Common myeloid progenitor, CD34-positive (primary cell): ENCODE measurements at regions not wholly inside any gene's neighbourhood (a gene's known extent, or its start where the extent isn't known, plus 50 kb on each side); places are given as distances from the start of the nearest gene placed in this dataset.

Experiments used
- CTCF ChIA-PET: fragments of 350-600 bp; sonication (Branson Sonifier 250); formaldehyde crosslinking; loops from one replicate; lab custom pipeline; 2021; ENCODE audit warnings: antibody characterized with exemption; lab: Charles Lee
- POLR2A ChIA-PET: fragments of 350-600 bp; sonication (Branson Sonifier 250); formaldehyde crosslinking; loops from one replicate; lab custom pipeline; 2021; ENCODE audit warnings: antibody characterized with exemption; lab: Charles Lee
- DNase-seq, 3 donors: peaks; one replicate each; pipeline versions ENCODE4 v3.0.0 to v3.0.0-alpha.2; 2013
- H3K27ac ChIP-seq, 2 experiments: 1 replicate in 1 of 2; 2 replicates in 1 of 2; pipeline ENCODE4 v1.7.0; 2013; ENCODE audit warnings: inconsistent platforms in 2 of 2, low read length in 2 of 2, mild to moderate bottlenecking in 2 of 2, low read depth in 1 of 2, moderate library complexity in 1 of 2; ENCODE audit not compliant: severe bottlenecking in 2 of 2, insufficient read depth in 1 of 2, poor library complexity in 1 of 2
- H3K27me3 ChIP-seq, 5 experiments: replicated peaks in 2 of 5; 1 replicate in 3 of 5; 2 replicates in 2 of 5; pipeline versions ENCODE4 v1.6.1 to v1.7.0; 2013; ENCODE audit warnings: low read length in 4 of 5, mild to moderate bottlenecking in 2 of 5, moderate library complexity in 2 of 5, inconsistent platforms in 1 of 5; ENCODE audit not compliant: insufficient read depth in 5 of 5, control insufficient read depth in 4 of 5
- H3K36me3 ChIP-seq, 4 experiments: 1 replicate in 2 of 4; 2 replicates in 2 of 4; pipeline versions ENCODE4 v1.6.1 to v1.7.0; 2013; ENCODE audit warnings: low read length in 3 of 4, control low read depth in 1 of 4, mild to moderate bottlenecking in 1 of 4; ENCODE audit not compliant: control insufficient read depth in 4 of 4, insufficient read depth in 4 of 4
- H3K4me1 ChIP-seq, 4 experiments: 1 replicate in 3 of 4; 2 replicates in 1 of 4; pipeline versions ENCODE4 v1.6.1 to v1.7.1; 2013; ENCODE audit warnings: low read length in 3 of 4, mild to moderate bottlenecking in 3 of 4, control low read depth in 1 of 4, inconsistent platforms in 1 of 4, moderate library complexity in 1 of 4; ENCODE audit not compliant: control insufficient read depth in 4 of 4, insufficient read depth in 4 of 4; ENCODE audit errors: control extremely low read depth in 1 of 4
- H3K4me3 ChIP-seq, 7 experiments: 1 replicate in 4 of 7; 2 replicates in 3 of 7; pipeline versions ENCODE4 v1.5.1 to v1.7.0; 2013; ENCODE audit warnings: mild to moderate bottlenecking in 7 of 7, low read length in 6 of 7, moderate library complexity in 6 of 7, inconsistent platforms in 2 of 7, low read depth in 2 of 7, control low read depth in 1 of 7; ENCODE audit not compliant: insufficient read depth in 4 of 7, control insufficient read depth in 1 of 7; ENCODE audit errors: extremely low read depth in 1 of 7
- H3K9me3 ChIP-seq, 5 experiments: 1 replicate in 4 of 5; 2 replicates in 1 of 5; pipeline versions ENCODE4 v1.6.1 to v1.7.1; 2013; ENCODE audit warnings: low read length in 4 of 5, mild to moderate bottlenecking in 2 of 5, inconsistent platforms in 1 of 5, low read depth in 1 of 5, moderate library complexity in 1 of 5; ENCODE audit not compliant: control insufficient read depth in 4 of 5, insufficient read depth in 2 of 5; ENCODE audit errors: control extremely low read depth in 1 of 5
- WGBS: methylation state at CpG from one replicate; pipeline ENCODE4 v1.1.5; 2013; ENCODE audit not compliant: insufficient coverage; 5-methylcytosine and 5-hydroxymethylcytosine counted together

- H3K27me3 ChIP-seq, result no peaks in the 10 kb centered on the region
- ChIA-PET POLR2A (no interaction called here), CTCF (no interaction called here)
- H3K4me1 ChIP-seq, result peaks cover 0 to 2% (median 0%) of the 10 kb centered on the region in 4 experiments
- peaks cover 0 to 8% (median 1%) of the 10 kb centered on the region in 5 experiments for H3K9me3 ChIP-seq
- DNase-seq, result peak in 1 of 3 donors; percentile 8
- 70% methylated on average over 2 of the region's 5 CpGs for WGBS
- H3K27ac ChIP-seq, result no peak overlapping the region
- no peak overlapping the region for H3K4me3 ChIP-seq
- H3K36me3 ChIP-seq, result no peaks in the 10 kb centered on the region
These were observed 54.5 kb upstream of the ME3 start for GRCh38 chr11:86726770-86727504.

DNA sequence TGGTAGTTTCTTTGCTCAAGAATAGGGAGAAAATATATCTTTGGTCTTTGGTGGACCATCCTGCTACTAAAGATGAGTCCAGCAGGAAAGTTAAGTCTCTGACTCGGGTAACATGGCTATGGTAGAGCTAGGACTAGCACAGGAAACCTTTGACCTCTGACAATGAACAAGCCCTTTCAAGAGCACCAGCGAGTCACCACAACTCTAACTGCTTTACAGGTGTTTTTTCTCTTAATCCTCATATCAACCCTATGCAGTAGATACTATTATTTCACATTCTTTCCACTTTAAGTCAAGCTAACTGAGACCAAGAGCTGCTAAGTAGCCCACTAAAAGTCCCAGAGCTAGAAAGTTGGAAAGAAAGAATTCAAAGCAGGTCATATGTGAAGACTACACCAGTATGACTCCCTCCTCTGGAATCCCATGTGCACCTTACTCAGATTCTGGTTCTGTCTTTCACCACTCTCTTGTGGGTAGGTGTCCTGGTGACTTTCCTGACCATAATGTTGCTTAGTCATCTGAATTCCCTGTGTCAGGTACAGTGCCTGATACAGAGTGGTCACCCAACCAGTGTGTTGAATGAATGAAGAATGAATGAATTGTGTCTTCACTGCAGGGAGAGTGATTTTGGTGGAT lies 53.8 kb upstream of the ME3 start:
- POLR2A ChIA-PET, result interaction anchor here (0.5 kb wide), 1 partner anchor 9 kb away, joined by 5 read pairs; no protein-coding TSS in a partner anchor
- no peaks in the 10 kb centered on the region for H3K36me3 ChIP-seq
- H3K27ac ChIP-seq, result no peak overlapping the region
- peaks cover 0 to 2% (median 0%) of the 10 kb centered on the region in 4 experiments for H3K4me1 ChIP-seq
- no peak for DNase-seq
- whole genome bisulfite sequencing, result 100% methylated on average over 2 of the region's 2 CpGs
- peaks cover 0 to 12% (median 3%) of the 10 kb centered on the region in 5 experiments for H3K9me3 ChIP-seq
- CTCF ChIA-PET, result no interaction called here
- H3K4me3 ChIP-seq, result no peak overlapping the region
- H3K27me3 ChIP-seq, result no peaks in the 10 kb centered on the region

DNA sequence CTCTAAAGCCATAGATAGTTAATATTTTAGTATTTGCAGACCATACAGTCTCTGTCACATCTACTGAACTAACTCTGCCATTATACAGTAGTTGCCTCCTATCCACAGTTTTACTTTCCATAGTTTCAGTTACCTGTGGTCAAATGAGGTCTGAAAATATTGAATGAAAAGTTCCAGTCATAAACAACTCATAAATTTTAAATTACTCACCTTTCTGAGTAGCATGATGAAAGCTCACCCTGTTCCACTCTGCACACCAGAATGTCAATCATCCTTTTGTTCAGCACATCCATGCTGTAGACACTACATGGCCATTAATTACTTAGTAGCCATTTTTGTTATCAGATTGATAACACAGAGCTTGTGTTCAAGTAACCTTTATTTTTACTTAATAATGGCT lies 51.7 kb upstream of the ME3 start:
- H3K4me1 ChIP-seq, result peaks cover 0 to 2% (median 0%) of the 10 kb centered on the region in 4 experiments
- CTCF ChIA-PET, result no interaction called here
- no peak overlapping the region for H3K27ac ChIP-seq

DNA sequence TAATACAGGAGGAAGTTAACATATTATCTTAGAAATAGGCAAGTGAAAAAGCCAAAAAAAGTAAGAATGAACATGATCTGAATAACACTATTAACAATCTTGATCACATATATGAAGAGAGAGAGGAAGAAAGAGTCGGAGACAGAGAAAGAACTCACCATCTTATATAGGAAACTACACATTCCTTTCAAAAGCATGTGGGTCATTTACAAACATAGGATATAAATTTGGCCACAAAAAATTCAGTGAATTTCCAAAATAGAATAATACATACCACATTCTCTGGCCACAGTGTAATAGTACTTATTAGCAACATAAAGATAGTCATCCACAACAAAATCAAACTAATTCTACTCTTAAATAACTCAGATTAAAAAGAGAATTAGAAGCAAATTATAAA lies 50.9 kb upstream of the ME3 start:
- DNase-seq, result no peak
- Histone ChIP-seq H3K36me3 (peaks cover 0 to 7% (median 0%) of the 10 kb centered on the region in 4 experiments), H3K9me3 (peaks cover 3 to 16% (median 4%) of the 10 kb centered on the region in 5 experiments), H3K4me3 (no peak overlapping the region), H3K4me1 (peaks cover 0 to 2% (median 0%) of the 10 kb centered on the region in 4 experiments), H3K27me3 (no peaks in the 10 kb centered on the region), H3K27ac (no peak overlapping the region)
- WGBS, result no CpG with 5 or more reads among the region's 1 CpG
- CTCF ChIA-PET, result no interaction called here
- POLR2A ChIA-PET, result no interaction called here

More for the DNA sequence above, 51.7 kb upstream of the ME3 start:
- Histone ChIP-seq H3K36me3 (peaks cover 0 to 7% (median 0%) of the 10 kb centered on the region in 4 experiments), H3K4me3 (no peak overlapping the region), H3K27me3 (no peaks in the 10 kb centered on the region), H3K9me3 (peaks cover 3 to 16% (median 4%) of the 10 kb centered on the region in 5 experiments)
- POLR2A ChIA-PET, result no interaction called here
- DNase-seq, result no peak

DNA sequence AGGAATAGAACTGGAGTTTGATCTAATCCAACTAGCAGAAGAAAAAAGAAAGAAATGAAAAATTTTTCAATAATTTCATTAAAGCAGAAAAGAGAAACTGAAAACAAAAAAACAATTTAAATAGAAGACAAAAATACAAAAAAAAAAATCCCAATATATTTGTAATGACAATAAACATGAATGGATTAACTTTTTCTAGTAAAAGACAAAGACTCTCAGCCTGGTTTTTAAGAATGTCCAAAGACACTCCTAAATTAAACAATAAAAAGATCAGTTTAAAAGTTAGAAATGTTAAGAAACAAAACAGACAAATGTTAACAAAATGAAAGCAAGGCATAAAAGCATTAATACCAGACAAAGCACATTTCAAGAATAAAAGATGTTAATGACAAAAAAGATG lies 50.3 kb upstream of the ME3 start:
- Histone ChIP-seq H3K9me3 (peaks cover 3 to 16% (median 4%) of the 10 kb centered on the region in 5 experiments), H3K27ac (no peak overlapping the region), H3K4me3 (no peak overlapping the region), H3K27me3 (no peaks in the 10 kb centered on the region), H3K4me1 (peaks cover 0 to 2% (median 0%) of the 10 kb centered on the region in 4 experiments), H3K36me3 (peaks cover 0 to 7% (median 0%) of the 10 kb centered on the region in 4 experiments)
- ChIA-PET POLR2A (no interaction called here), CTCF (interaction anchor here (1.1 kb wide), 1 partner anchor 70 kb away, joined by 3 read pairs; no protein-coding TSS in a partner anchor)
- DNase-seq, result no peak
